Mesendoderm (in vitro differentiated cells): ENCODE measurements at regions not wholly inside any gene's neighbourhood (a gene's known extent, or its start where the extent isn't known, plus 50 kb on each side); places are given as distances from the start of the nearest gene placed in this dataset.

Experiments
- DNase-seq: peaks from one replicate; pipeline ENCODE4 v3.0.0; 2013
- H2AK5ac ChIP-seq: 2 replicates; pipeline ENCODE4 v1.6.1; 2013; ENCODE audit warnings: low read length, inconsistent platforms
- H2BK120ac ChIP-seq: 2 replicates; pipeline ENCODE4 v1.6.1; 2013; ENCODE audit warnings: low read depth, mild to moderate bottlenecking, low read length, moderate library complexity, mixed read lengths
- H2BK15ac ChIP-seq: replicated peaks from 2 replicates; pipeline ENCODE4 v1.6.1; 2013; ENCODE audit warnings: low read depth, mild to moderate bottlenecking, moderate library complexity
- H2BK5ac ChIP-seq: 2 replicates; pipeline ENCODE4 v1.6.1; 2013; ENCODE audit warnings: low read length, inconsistent platforms
- H3K18ac ChIP-seq: 2 replicates; pipeline ENCODE4 v1.6.1; 2013; ENCODE audit warnings: mild to moderate bottlenecking, low read length, mixed read lengths
- H3K23ac ChIP-seq: one replicate; pipeline ENCODE4 v1.6.1; 2013; ENCODE audit warnings: low read length
- H3K27ac ChIP-seq: 2 replicates; pipeline ENCODE4 v1.5.1; 2013; ENCODE audit warnings: low read depth, mild to moderate bottlenecking, inconsistent platforms, low read length, moderate library complexity
- H3K27me3 ChIP-seq: 2 replicates; pipeline ENCODE4 v1.6.1; 2013; ENCODE audit warnings: low read length, control low read depth, mild to moderate bottlenecking, inconsistent platforms; ENCODE audit not compliant: insufficient read depth, poor library complexity
- H3K36me3 ChIP-seq: 2 replicates; pipeline ENCODE4 v1.6.1; 2013; ENCODE audit warnings: low read length, inconsistent platforms; ENCODE audit not compliant: control insufficient read depth, insufficient read depth
- H3K4ac ChIP-seq: one replicate; pipeline ENCODE4 v1.6.1; 2013; ENCODE audit warnings: low read depth, mild to moderate bottlenecking, low read length, moderate library complexity
- H3K4me1 ChIP-seq: 2 replicates; pipeline ENCODE4 v1.6.1; 2013; ENCODE audit warnings: low read depth, low read length, inconsistent platforms; ENCODE audit not compliant: control insufficient read depth
- H3K4me2 ChIP-seq: 2 replicates; pipeline ENCODE4 v1.6.1; 2013; ENCODE audit warnings: low read length
- H3K4me3 ChIP-seq: 2 replicates; pipeline ENCODE4 v1.5.1; 2013; ENCODE audit warnings: mild to moderate bottlenecking, low read length
- H3K56ac ChIP-seq: one replicate; pipeline ENCODE4 v1.6.1; 2013; ENCODE audit warnings: low read length
- H3K79me1 ChIP-seq: 2 replicates; pipeline ENCODE4 v1.6.1; 2013; ENCODE audit warnings: low read length, inconsistent platforms
- H3K79me2 ChIP-seq: 2 replicates; pipeline ENCODE4 v1.6.1; 2013; ENCODE audit warnings: mild to moderate bottlenecking, low read length; ENCODE audit not compliant: control insufficient read depth, insufficient read depth
- H3K9ac ChIP-seq: 2 replicates; pipeline ENCODE4 v1.6.1; 2013; ENCODE audit warnings: low read length, inconsistent platforms
- H4K5ac ChIP-seq: one replicate; pipeline ENCODE4 v1.6.1; 2013; ENCODE audit warnings: low read length
- H4K8ac ChIP-seq: one replicate; pipeline ENCODE4 v1.6.1; 2013; ENCODE audit warnings: low read depth, mild to moderate bottlenecking, control low read depth, low read length, moderate library complexity
- WGBS: extraction: QIAGEN DNeasy Blood & Tissue Kit; methylation state at CpG from one replicate; pipeline ENCODE4 v1.1.7; 2013; ENCODE audit warnings: low lambda C conversion rate, missing lambda C conversion rate; ENCODE audit not compliant: insufficient coverage; ENCODE audit errors: extremely low coverage; 5-methylcytosine and 5-hydroxymethylcytosine counted together

GRCh38 chr1:55575571-55576279 lies 360.6 kb upstream of the USP24 start:
- no CpG with 5 or more reads among the region's 4 CpGs for WGBS
- Histone ChIP-seq H3K4me1 (no peaks in the 10 kb centered on the region), H3K27me3 (no peaks in the 10 kb centered on the region), H3K4me3 (no peak overlapping the region), H3K4me2 (no peak overlapping the region), H4K8ac (no peak overlapping the region), H3K36me3 (no peaks in the 10 kb centered on the region), H2AK5ac (no peak overlapping the region), H4K5ac (no peak overlapping the region), H3K79me1 (no peaks in the 10 kb centered on the region), H3K23ac (no peak overlapping the region), H3K18ac (no peak overlapping the region), H2BK5ac (no peak overlapping the region), H3K4ac (no peak overlapping the region), H3K56ac (no peak overlapping the region), H3K9ac (no peak overlapping the region), H3K27ac (no peak overlapping the region), H3K79me2 (no peaks in the 10 kb centered on the region), H2BK15ac (no peak overlapping the region), H2BK120ac (no peak overlapping the region)
- DNase-seq: no peak

GRCh38 chr1:55574691-55575225 lies 359.6 kb upstream of the USP24 start:
- Histone ChIP-seq H2BK15ac (no peak overlapping the region), H3K18ac (no peak overlapping the region), H3K79me1 (no peaks in the 10 kb centered on the region), H3K4me1 (no peaks in the 10 kb centered on the region), H4K8ac (no peak overlapping the region), H3K4me2 (no peak overlapping the region), H3K79me2 (no peaks in the 10 kb centered on the region), H3K4me3 (no peak overlapping the region), H2BK120ac (no peak overlapping the region), H3K27me3 (no peaks in the 10 kb centered on the region), H2BK5ac (no peak overlapping the region), H3K4ac (no peak overlapping the region), H3K23ac (no peak overlapping the region), H4K5ac (no peak overlapping the region), H3K56ac (no peak overlapping the region), H3K9ac (no peak overlapping the region), H2AK5ac (no peak overlapping the region), H3K27ac (no peak overlapping the region), H3K36me3 (no peaks in the 10 kb centered on the region)
- DNase-seq: no peak
- WGBS: no CpG with 5 or more reads among the region's 5 CpGs

DNA sequence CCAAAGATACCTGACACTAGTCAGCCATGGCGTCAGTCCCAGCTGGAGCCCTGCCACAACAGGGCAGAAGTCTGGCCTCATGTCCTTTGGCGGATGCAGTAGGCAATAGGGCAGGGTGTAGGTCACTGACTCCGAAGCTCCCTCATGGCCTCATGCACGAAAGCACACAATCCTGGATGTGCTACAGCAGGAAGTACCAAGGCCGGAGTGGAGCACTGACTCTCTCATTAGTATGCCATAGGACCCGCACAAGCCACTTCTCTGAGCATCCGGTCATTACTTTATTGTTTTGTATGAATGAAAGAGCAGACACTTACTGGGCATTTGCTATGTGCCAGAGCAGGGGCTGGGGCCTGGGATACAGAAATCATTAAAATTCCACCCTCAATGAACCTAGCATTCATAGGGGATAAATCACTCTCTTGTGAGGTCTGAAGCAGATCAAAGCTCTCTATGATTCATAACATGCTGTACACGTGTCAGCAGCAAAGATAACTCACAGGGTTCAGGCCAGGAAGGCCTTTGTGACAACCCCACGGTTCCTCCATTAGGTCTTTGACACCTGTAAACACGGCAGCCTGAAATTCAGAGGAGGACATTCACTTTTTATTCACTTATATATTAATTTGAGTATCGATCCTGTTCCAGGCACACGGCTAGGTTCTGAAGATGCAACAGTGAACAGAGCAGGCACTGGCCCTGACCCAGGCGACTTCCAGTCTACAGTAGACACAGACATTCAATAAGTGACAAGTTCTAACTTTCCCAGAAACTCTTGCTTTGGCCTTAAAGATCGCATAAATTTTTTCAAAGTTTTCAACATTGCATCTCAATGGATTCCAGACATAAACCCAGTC lies 357.9 kb upstream of the USP24 start:
- no CpG with 5 or more reads among the region's 14 CpGs for WGBS
- Histone ChIP-seq H3K4ac (no peak overlapping the region), H2AK5ac (no peak overlapping the region), H3K9ac (no peak overlapping the region), H3K4me3 (no peak overlapping the region), H3K4me2 (no peak overlapping the region), H3K23ac (no peak overlapping the region), H3K4me1 (no peaks in the 10 kb centered on the region), H3K18ac (no peak overlapping the region), H4K8ac (no peak overlapping the region), H3K56ac (no peak overlapping the region), H2BK5ac (no peak overlapping the region), H3K79me1 (no peaks in the 10 kb centered on the region), H4K5ac (no peak overlapping the region), H3K36me3 (no peaks in the 10 kb centered on the region), H2BK120ac (no peak overlapping the region), H2BK15ac (no peak overlapping the region), H3K27ac (no peak overlapping the region), H3K79me2 (no peaks in the 10 kb centered on the region), H3K27me3 (no peaks in the 10 kb centered on the region)
- no peak for DNase-seq

DNA sequence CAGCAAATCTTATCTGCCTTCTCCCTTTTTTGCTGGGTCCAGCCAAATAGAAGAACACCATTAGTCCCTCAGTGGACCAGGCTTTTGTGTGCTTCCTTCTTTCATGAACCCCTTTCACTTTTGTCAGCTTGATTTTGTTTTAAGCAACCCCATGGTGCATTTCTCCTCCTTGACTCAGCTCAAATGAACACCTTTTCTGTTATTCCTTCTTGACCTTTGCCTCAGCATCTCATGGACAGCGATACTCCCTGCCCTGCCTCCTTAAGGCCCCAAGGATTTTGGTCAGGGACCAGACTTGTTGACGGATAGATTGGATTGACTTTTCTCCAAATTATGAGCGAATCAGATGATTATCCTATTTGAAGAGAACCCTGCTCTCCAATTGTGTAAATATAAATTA lies 356.6 kb upstream of the USP24 start:
- Histone ChIP-seq H3K79me2 (no peaks in the 10 kb centered on the region), H3K56ac (no peak overlapping the region), H2AK5ac (no peak overlapping the region), H3K27ac (no peak overlapping the region), H2BK5ac (no peak overlapping the region), H3K27me3 (no peaks in the 10 kb centered on the region), H3K23ac (no peak overlapping the region), H3K4me3 (no peak overlapping the region), H3K4ac (no peak overlapping the region), H3K4me1 (no peaks in the 10 kb centered on the region), H4K8ac (no peak overlapping the region), H2BK120ac (no peak overlapping the region), H3K36me3 (no peaks in the 10 kb centered on the region), H3K79me1 (no peaks in the 10 kb centered on the region), H3K18ac (no peak overlapping the region), H3K4me2 (no peak overlapping the region), H2BK15ac (no peak overlapping the region), H4K5ac (no peak overlapping the region), H3K9ac (no peak overlapping the region)
- no peak for DNase-seq
- no CpG with 5 or more reads among the region's 3 CpGs for WGBS

DNA sequence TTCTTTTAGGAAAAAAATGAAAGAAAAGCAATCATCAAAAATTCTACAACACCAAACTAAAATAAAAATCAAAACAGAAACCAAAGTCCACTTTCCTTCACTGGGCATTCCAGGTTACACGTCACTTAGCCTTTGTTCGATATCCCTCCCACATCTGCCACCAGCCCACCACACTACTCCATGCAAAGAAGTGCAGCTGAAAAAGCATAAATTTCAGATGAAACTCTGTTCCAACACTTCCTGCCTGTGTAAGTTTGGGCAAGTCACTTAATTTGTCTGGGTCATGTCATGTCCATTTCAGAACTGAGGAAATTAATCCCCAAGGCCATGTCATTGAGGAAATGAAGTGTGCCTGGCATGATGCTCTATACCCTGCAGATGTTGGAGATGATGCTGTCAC lies 354.3 kb upstream of the USP24 start:
- no peaks in the 10 kb centered on the region for H3K79me1 ChIP-seq
- H2BK5ac ChIP-seq: no peak overlapping the region
- no peak overlapping the region for H3K4ac ChIP-seq
- H3K4me2 ChIP-seq: no peak overlapping the region
- no peak overlapping the region for H3K4me3 ChIP-seq
- no peak overlapping the region for H4K8ac ChIP-seq
- H3K9ac ChIP-seq: no peak overlapping the region
- H3K23ac ChIP-seq: no peak overlapping the region
- no peak overlapping the region for H3K18ac ChIP-seq
- H3K27ac ChIP-seq: no peak overlapping the region
- no peak overlapping the region for H2BK120ac ChIP-seq
- H4K5ac ChIP-seq: no peak overlapping the region
- DNase-seq: no peak
- H2AK5ac ChIP-seq: no peak overlapping the region
- no peaks in the 10 kb centered on the region for H3K27me3 ChIP-seq
- no peak overlapping the region for H2BK15ac ChIP-seq
- no peaks in the 10 kb centered on the region for H3K36me3 ChIP-seq
- no peak overlapping the region for H3K56ac ChIP-seq
- WGBS: no CpG with 5 or more reads among the region's 2 CpGs
- H3K4me1 ChIP-seq: no peaks in the 10 kb centered on the region
- no peaks in the 10 kb centered on the region for H3K79me2 ChIP-seq
